AG10803 (cell line): ENCODE measurements at regions not wholly inside any gene's neighbourhood (a gene's known extent, or its start where the extent isn't known, plus 50 kb on each side); places are given as distances from the start of the nearest gene placed in this dataset.

Experiments
- DNase-seq: peaks from one replicate; pipeline ENCODE4 v3.0.0; 2010; ENCODE audit warnings: low read depth
- H3K4me3 ChIP-seq: 2 replicates; pipeline ENCODE4 v1.5.1; 2011; ENCODE audit warnings: mild to moderate bottlenecking, low read length, control low read depth
- CTCF ChIP-seq: conservative IDR thresholded peaks from 2 replicates; pipeline ENCODE4 v1.5.1; 2011; ENCODE audit warnings: mild to moderate bottlenecking, low read length, control low read depth, inconsistent platforms

- peak; percentile 79 for DNase-seq
- TF ChIP-seq CTCF: no peak
- no peak overlapping the region for H3K4me3 ChIP-seq
Measured at GRCh38 chr6:12601881-12602280, 114.7 kb upstream of the PHACTR1 start.

GRCh38 chr6:12602342-12602741, 114.2 kb upstream of the PHACTR1 start:
- DNase-seq: peak; percentile 41
- TF ChIP-seq CTCF: no peak
- no peak overlapping the region for H3K4me3 ChIP-seq

GRCh38 chr6:12602951-12603672, 113.5 kb upstream of the PHACTR1 start:
- peak; percentile 79 for TF ChIP-seq CTCF
- DNase-seq: peak; percentile 88
- no peak overlapping the region for H3K4me3 ChIP-seq

GRCh38 chr6:12603673-12604049, 112.9 kb upstream of the PHACTR1 start:
- no peak for DNase-seq
- TF ChIP-seq CTCF: no peak
- no peak overlapping the region for H3K4me3 ChIP-seq

GRCh38 chr6:12605888-12606345, 110.7 kb upstream of the PHACTR1 start:
- peak; percentile 74 for DNase-seq
- peak; percentile 83 for TF ChIP-seq CTCF
- H3K4me3 ChIP-seq: no peak overlapping the region

GRCh38 chr6:12606616-12607015, 110.0 kb upstream of the PHACTR1 start:
- H3K4me3 ChIP-seq: no peak overlapping the region
- DNase-seq: no peak
- TF ChIP-seq CTCF: no peak

GRCh38 chr6:12608016-12608860, 108.3 kb upstream of the PHACTR1 start:
- no peak overlapping the region for H3K4me3 ChIP-seq
- DNase-seq: peak; percentile 51
- TF ChIP-seq CTCF: no peak
